Thoracic aorta (tissue), 2 donors: ENCODE measurements at regions not wholly inside any gene's neighbourhood (a gene's known extent, or its start where the extent isn't known, plus 50 kb on each side); places are given as distances from the start of the nearest gene placed in this dataset.

Experiments
- ATAC-seq: fragments of 150-250 bp; one replicate; pipeline ENCODE4 v1.8.0; 2017; ENCODE audit warnings: low read depth; ENCODE audit not compliant: insufficient number of reproducible peaks, low FRiP score
- DNase-seq: peaks from one replicate; pipeline ENCODE4 v3.0.0-alpha.2; 2020; ENCODE audit warnings: low spot score
- H3K27ac ChIP-seq, 2 donors: fragments of 200-600 bp; sonication (generic); 1 replicate in 1 of 2; 2 replicates in 1 of 2; pipeline ENCODE4 v1.5.1; 2016; ENCODE audit warnings: mild to moderate bottlenecking in 2 of 2, moderate library complexity in 2 of 2
- H3K27me3 ChIP-seq: fragments of 200-600 bp; sonication (generic); replicated peaks from 2 replicates; pipeline ENCODE4 v1.6.0; 2016; ENCODE audit warnings: mild to moderate bottlenecking; ENCODE audit not compliant: insufficient read depth
- H3K36me3 ChIP-seq: fragments of 200-600 bp; sonication (generic); one replicate; pipeline ENCODE4 v1.5.1; 2016
- H3K4me1 ChIP-seq, 2 donors: fragments of 200-600 bp; sonication (generic); 1 replicate in 1 of 2; 2 replicates in 1 of 2; pipeline versions ENCODE4 v1.5.1 to v1.6.0; 2016; ENCODE audit warnings: low read depth in 2 of 2, mild to moderate bottlenecking in 1 of 2; ENCODE audit not compliant: control insufficient read depth in 1 of 2
- H3K4me3 ChIP-seq: fragments of 200-600 bp; sonication (generic); 2 replicates; pipeline ENCODE4 v1.5.1; 2016; ENCODE audit warnings: mild to moderate bottlenecking
- H3K9me3 ChIP-seq: fragments of 200-600 bp; sonication (generic); 2 replicates; pipeline ENCODE4 v1.5.1; 2016
- CTCF ChIP-seq: fragments of 200-600 bp; sonication (generic); IDR thresholded peaks from one replicate; pipeline ENCODE4 v1.5.1; 2019; ENCODE audit warnings: antibody characterized with exemption

- Histone ChIP-seq H3K9me3 (no peaks in the 10 kb centered on the region), H3K4me1 (no peaks in the 10 kb centered on the region), H3K36me3 (no peaks in the 10 kb centered on the region), H3K27ac (no peak overlapping the region), H3K27me3 (no peaks in the 10 kb centered on the region), H3K4me3 (no peak overlapping the region)
- no peak for DNase-seq
- ATAC-seq, result no peak
- no peak for TF ChIP-seq CTCF
Observed at GRCh38 chr14:87283547-87283946, 709.4 kb downstream of the GALC start.

GRCh38 chr14:87282266-87282665 is 710.7 kb downstream of the GALC start:
- Histone ChIP-seq H3K36me3 (no peaks in the 10 kb centered on the region), H3K4me3 (no peak overlapping the region), H3K4me1 (no peaks in the 10 kb centered on the region), H3K27me3 (no peaks in the 10 kb centered on the region), H3K27ac (no peak overlapping the region), H3K9me3 (no peaks in the 10 kb centered on the region)
- DNase-seq (no peak), ATAC-seq (no peak)
- TF ChIP-seq CTCF, result no peak

GRCh38 chr14:87278415-87278814 is 714.6 kb downstream of the GALC start:
- Histone ChIP-seq H3K27ac (no peak overlapping the region), H3K9me3 (no peaks in the 10 kb centered on the region), H3K27me3 (no peaks in the 10 kb centered on the region), H3K4me3 (no peak overlapping the region), H3K36me3 (no peaks in the 10 kb centered on the region), H3K4me1 (no peaks in the 10 kb centered on the region)
- no peak for ATAC-seq
- no peak for TF ChIP-seq CTCF
- no peak for DNase-seq

- H3K27ac ChIP-seq, result no peak overlapping the region
- DNase-seq, result no peak
- no peak for TF ChIP-seq CTCF
- H3K36me3 ChIP-seq, result no peaks in the 10 kb centered on the region
- no peak for ATAC-seq
- no peak overlapping the region for H3K4me3 ChIP-seq
- no peaks in the 10 kb centered on the region for H3K4me1 ChIP-seq
- no peaks in the 10 kb centered on the region for H3K9me3 ChIP-seq
- H3K27me3 ChIP-seq, result no peaks in the 10 kb centered on the region
Observed at GRCh38 chr14:87271331-87271730, 721.7 kb downstream of the GALC start.

- no peak for TF ChIP-seq CTCF
- no peak overlapping the region for H3K27ac ChIP-seq
- no peaks in the 10 kb centered on the region for H3K9me3 ChIP-seq
- no peak for ATAC-seq
- H3K27me3 ChIP-seq, result no peaks in the 10 kb centered on the region
- H3K4me3 ChIP-seq, result no peak overlapping the region
- DNase-seq, result no peak
- no peaks in the 10 kb centered on the region for H3K36me3 ChIP-seq
- no peaks in the 10 kb centered on the region for H3K4me1 ChIP-seq
Observed at GRCh38 chr14:87268997-87269396, 724.0 kb downstream of the GALC start.
